ENCODE measurements at regions not wholly inside any gene's neighbourhood (a gene's known extent, or its start where the extent isn't known, plus 50 kb on each side); places are given as distances from the start of the nearest gene placed in this dataset.

DNA sequence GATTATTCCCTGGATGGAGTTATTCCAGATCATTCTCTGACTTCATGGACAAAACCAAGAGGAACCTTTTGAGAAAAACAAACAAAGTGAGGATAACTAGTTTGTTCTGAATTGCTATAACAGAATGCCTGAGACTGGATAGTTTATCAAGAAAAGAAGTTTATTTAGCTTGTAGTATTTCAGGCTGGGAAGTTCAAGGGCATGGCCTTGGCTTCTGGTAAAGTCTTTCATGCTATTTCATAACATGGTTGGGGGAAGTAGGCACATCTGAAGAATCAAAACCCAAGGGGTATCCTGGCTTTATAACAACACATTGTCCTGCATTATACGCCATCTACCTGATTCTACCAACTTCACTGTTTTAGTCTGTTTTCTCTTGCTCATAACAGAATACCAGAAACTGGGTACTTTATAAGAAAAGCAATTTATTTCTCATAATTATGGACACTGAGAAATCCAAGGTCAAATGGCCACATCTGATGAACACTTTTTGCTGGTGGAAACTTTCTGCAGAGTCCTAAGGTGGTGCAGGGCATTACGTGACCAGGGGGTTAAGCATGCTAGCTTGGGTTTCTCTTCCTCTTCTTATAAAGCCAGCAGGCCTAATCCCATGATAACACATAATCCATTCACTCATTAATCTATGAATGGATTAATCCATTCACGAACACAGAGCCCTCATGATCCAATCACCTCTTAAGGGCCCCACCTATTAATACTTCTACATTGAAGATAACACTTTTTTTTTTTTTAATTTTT is 186.1 kb upstream of the PRSS16 start:
- DNase-seq (ENCODE audit: insufficient read length, low spot score, missing footprints), result no peak
- Histone ChIP-seq H3K27ac (ENCODE audit: low read depth, low read length) (no peak overlapping the region), H3K9me3 (ENCODE audit: low read depth, low read length) (no peaks in the 10 kb centered on the region), H3K79me2 (ENCODE audit: insufficient read depth, low read length) (no peaks in the 10 kb centered on the region), H4K20me1 (ENCODE audit: insufficient read depth, low read length) (no peaks in the 10 kb centered on the region), H3K4me3 (ENCODE audit: insufficient read depth, low read length) (no peak overlapping the region), H3K27me3 (ENCODE audit: insufficient read depth, low read length) (no peaks in the 10 kb centered on the region), H3K4me2 (ENCODE audit: insufficient read depth, low read length) (no peak overlapping the region), H3K4me1 (ENCODE audit: insufficient read depth, low read length) (no peaks in the 10 kb centered on the region), H2AFZ (ENCODE audit: low read length) (no peak overlapping the region), H3K36me3 (ENCODE audit: insufficient read depth, low read length) (no peaks in the 10 kb centered on the region)
- TF ChIP-seq, protein P1, sequence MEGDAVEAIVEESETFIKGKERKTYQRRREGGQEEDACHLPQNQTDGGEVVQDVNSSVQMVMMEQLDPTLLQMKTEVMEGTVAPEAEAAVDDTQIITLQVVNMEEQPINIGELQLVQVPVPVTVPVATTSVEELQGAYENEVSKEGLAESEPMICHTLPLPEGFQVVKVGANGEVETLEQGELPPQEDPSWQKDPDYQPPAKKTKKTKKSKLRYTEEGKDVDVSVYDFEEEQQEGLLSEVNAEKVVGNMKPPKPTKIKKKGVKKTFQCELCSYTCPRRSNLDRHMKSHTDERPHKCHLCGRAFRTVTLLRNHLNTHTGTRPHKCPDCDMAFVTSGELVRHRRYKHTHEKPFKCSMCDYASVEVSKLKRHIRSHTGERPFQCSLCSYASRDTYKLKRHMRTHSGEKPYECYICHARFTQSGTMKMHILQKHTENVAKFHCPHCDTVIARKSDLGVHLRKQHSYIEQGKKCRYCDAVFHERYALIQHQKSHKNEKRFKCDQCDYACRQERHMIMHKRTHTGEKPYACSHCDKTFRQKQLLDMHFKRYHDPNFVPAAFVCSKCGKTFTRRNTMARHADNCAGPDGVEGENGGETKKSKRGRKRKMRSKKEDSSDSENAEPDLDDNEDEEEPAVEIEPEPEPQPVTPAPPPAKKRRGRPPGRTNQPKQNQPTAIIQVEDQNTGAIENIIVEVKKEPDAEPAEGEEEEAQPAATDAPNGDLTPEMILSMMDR (IDR thresholded peaks at IDR 0.05; ENCODE audit: extremely low read depth, low read depth, low read length), result no peak

DNA sequence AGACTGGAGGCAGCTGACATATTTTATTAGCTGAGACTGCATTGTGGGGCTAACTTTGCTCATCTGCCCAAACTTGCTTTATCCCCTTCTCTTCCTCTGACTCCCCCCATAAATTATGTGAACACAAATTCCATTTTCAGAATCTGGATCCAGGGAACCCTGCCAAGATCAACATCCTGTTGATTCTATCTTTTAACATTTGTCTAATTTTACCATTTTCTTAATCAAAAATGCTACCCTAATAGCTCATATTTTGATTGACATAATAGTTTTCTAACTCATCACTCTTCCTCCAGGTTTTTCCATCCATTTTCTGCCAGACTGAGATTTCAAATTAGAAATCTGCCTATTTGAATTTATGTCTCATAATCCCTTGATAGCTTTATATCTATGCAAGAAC is 184.7 kb upstream of the PRSS16 start:
- no peaks in the 10 kb centered on the region for H3K36me3 ChIP-seq (ENCODE audit: insufficient read depth, low read length)
- DNase-seq (ENCODE audit: insufficient read length, low spot score, missing footprints), result no peak
- H3K4me2 ChIP-seq (ENCODE audit: insufficient read depth, low read length), result no peak overlapping the region

DNA sequence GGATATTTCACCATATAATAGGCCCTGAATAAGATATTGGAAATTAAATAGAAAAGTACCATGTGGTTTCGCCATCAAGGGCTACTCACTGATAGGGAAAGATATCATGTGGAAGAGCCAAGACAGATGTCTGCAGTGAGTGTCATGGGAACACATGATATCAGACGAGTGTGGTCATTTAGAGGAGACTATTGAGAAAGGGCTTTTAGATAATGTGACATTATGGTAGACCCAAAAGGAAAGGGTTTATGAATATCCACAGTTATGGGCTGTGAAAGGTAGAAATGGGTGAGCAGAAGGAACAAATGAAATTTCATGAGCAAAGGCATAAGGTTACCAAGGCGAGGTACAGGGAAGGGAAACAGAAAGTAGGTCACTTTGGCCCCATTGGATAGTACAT is 182.3 kb upstream of the PRSS16 start:
- H3K27me3 ChIP-seq (ENCODE audit: insufficient read depth, low read length), result no peaks in the 10 kb centered on the region

More for the DNA sequence above, 184.7 kb upstream of the PRSS16 start:
- Histone ChIP-seq H4K20me1 (ENCODE audit: insufficient read depth, low read length) (no peaks in the 10 kb centered on the region), H3K27me3 (ENCODE audit: insufficient read depth, low read length) (no peaks in the 10 kb centered on the region), H3K79me2 (ENCODE audit: insufficient read depth, low read length) (no peaks in the 10 kb centered on the region), H3K4me1 (ENCODE audit: insufficient read depth, low read length) (no peaks in the 10 kb centered on the region), H3K4me3 (ENCODE audit: insufficient read depth, low read length) (no peak overlapping the region), H3K9me3 (ENCODE audit: low read depth, low read length) (no peaks in the 10 kb centered on the region), H3K27ac (ENCODE audit: low read depth, low read length) (no peak overlapping the region), H2AFZ (ENCODE audit: low read length) (no peak overlapping the region)
- TF ChIP-seq, protein P1 (IDR thresholded peaks at IDR 0.05; ENCODE audit: extremely low read depth, low read depth, low read length), result no peak

DNA sequence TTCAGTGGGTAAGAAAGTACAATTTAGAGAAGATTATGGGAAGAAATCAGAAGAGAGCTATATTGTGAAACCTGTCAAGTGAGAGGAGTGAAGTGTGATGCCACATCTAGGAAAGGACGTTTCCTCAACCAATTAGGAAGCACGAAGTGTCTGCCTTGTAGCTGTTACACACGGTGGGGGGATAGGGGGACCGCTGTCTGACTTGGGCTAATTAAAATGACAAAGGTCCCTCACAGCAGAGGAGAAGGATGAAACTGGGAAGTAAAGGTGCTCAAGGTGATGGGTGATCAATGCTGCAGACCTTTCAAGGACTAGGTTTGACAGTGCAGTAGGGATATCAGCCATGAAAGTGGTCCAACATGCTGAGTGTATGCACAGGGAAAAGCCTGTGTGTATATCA is 181.1 kb upstream of the PRSS16 start:
- Histone ChIP-seq H3K4me3 (ENCODE audit: insufficient read depth, low read length) (no peak overlapping the region), H3K27me3 (ENCODE audit: insufficient read depth, low read length) (no peaks in the 10 kb centered on the region), H2AFZ (ENCODE audit: low read length) (no peak overlapping the region), H3K36me3 (ENCODE audit: insufficient read depth, low read length) (no peaks in the 10 kb centered on the region), H4K20me1 (ENCODE audit: insufficient read depth, low read length) (no peaks in the 10 kb centered on the region), H3K9me3 (ENCODE audit: low read depth, low read length) (no peaks in the 10 kb centered on the region), H3K27ac (ENCODE audit: low read depth, low read length) (no peak overlapping the region), H3K4me1 (ENCODE audit: insufficient read depth, low read length) (no peaks in the 10 kb centered on the region), H3K4me2 (ENCODE audit: insufficient read depth, low read length) (no peak overlapping the region), H3K79me2 (ENCODE audit: insufficient read depth, low read length) (no peaks in the 10 kb centered on the region)
- TF ChIP-seq, protein P1 (IDR thresholded peaks at IDR 0.05; ENCODE audit: extremely low read depth, low read depth, low read length), result no peak
- DNase-seq (ENCODE audit: insufficient read length, low spot score, missing footprints), result no peak

More for the DNA sequence above, 182.3 kb upstream of the PRSS16 start:
- Histone ChIP-seq H3K9me3 (ENCODE audit: low read depth, low read length) (no peaks in the 10 kb centered on the region), H3K27ac (ENCODE audit: low read depth, low read length) (no peak overlapping the region), H3K4me1 (ENCODE audit: insufficient read depth, low read length) (no peaks in the 10 kb centered on the region), H3K79me2 (ENCODE audit: insufficient read depth, low read length) (no peaks in the 10 kb centered on the region), H2AFZ (ENCODE audit: low read length) (no peak overlapping the region), H3K4me3 (ENCODE audit: insufficient read depth, low read length) (no peak overlapping the region), H3K4me2 (ENCODE audit: insufficient read depth, low read length) (no peak overlapping the region), H4K20me1 (ENCODE audit: insufficient read depth, low read length) (no peaks in the 10 kb centered on the region), H3K36me3 (ENCODE audit: insufficient read depth, low read length) (no peaks in the 10 kb centered on the region)
- TF ChIP-seq, protein P1 (IDR thresholded peaks at IDR 0.05; ENCODE audit: extremely low read depth, low read depth, low read length), result no peak
- no peak for DNase-seq (ENCODE audit: insufficient read length, low spot score, missing footprints)

Measured in osteoblast (primary cell).